ENCODE measurements at regions not wholly inside any gene's neighbourhood (a gene's known extent, or its start where the extent isn't known, plus 50 kb on each side); places are given as distances from the start of the nearest gene placed in this dataset.
"Not testable (repeated sequence)": the region's sequence is repeated elsewhere in the genome, so short reads cannot be mapped to it uniquely, and the experiment has no call there.

DNA sequence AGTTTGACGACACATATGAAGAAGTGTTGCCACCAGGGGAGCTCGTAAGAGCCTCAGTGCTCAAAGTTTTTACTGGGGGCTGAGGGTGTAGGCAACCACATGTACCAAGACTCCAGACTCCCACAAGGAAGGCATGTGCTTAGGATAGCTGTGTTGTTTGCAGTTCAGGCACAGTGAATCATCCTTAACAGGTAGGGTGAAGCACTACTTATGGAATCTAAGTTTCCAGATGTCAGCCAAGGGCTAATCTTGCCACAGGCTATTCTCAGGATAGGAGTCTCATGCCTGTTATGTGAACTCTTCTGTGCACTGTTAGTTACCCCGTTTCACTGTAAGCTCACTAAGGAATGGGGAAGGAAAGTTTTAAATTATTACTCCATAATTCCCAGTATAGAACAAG lies 202.6 kb downstream of the TMA16 start:
- Histone ChIP-seq H3K9me3 (ENCODE audit: control insufficient read depth in 2 of 2, insufficient read depth in 1 of 2, low read length in 1 of 2) (no peaks in the 10 kb centered on the region), H3K27ac (ENCODE audit: low read depth in 1 of 2, low read length in 1 of 2) (no peak overlapping the region), H3K4me3 (ENCODE audit: low read length in 2 of 2) (no peak overlapping the region), H3K4me1 (ENCODE audit: control insufficient read depth in 2 of 2, insufficient read depth in 2 of 2, low read length in 2 of 2) (no peaks in the 10 kb centered on the region), H3K36me3 (ENCODE audit: control insufficient read depth in 2 of 2, insufficient read depth in 2 of 2, low read length in 1 of 2) (no peaks in the 10 kb centered on the region), H3K27me3 (ENCODE audit: control insufficient read depth in 2 of 2, insufficient read depth in 1 of 2, low read length in 1 of 2) (no peaks in the 10 kb centered on the region)
- no peak for DNase-seq (ENCODE audit: low read depth in 6 of 9, low spot score in 9 of 9)
- 91% methylated on average over 3 of the region's 3 CpGs for WGBS

DNA sequence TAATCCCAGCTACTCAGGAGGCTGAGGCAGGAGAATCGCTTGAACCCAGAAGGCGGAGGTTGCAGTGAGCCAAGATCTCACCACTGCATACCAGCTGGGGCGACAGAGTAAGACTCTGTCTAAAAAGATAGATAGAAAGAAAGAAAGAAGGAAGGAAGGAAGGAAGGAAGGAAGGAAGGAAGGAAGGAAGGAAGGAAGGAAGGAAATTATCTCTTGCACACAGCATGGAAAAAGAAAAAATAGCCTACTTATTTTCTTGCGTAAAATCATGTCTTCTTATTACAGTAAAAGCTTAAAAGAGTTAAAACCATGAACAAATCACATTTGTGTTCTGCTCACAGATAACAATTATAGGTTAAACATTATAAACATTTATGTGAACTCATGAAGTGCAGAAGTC lies 205.9 kb downstream of the TMA16 start:
- H3K36me3 ChIP-seq (ENCODE audit: control insufficient read depth in 2 of 2, insufficient read depth in 2 of 2, low read length in 1 of 2); H3K27me3 ChIP-seq (ENCODE audit: control insufficient read depth in 2 of 2, insufficient read depth in 1 of 2, low read length in 1 of 2); DNase-seq (ENCODE audit: low read depth in 6 of 9, low spot score in 9 of 9); H3K27ac ChIP-seq (ENCODE audit: low read depth in 1 of 2, low read length in 1 of 2); H3K4me3 ChIP-seq (ENCODE audit: low read length in 2 of 2); H3K9me3 ChIP-seq (ENCODE audit: control insufficient read depth in 2 of 2, insufficient read depth in 1 of 2, low read length in 1 of 2); H3K4me1 ChIP-seq (ENCODE audit: control insufficient read depth in 2 of 2, insufficient read depth in 2 of 2, low read length in 2 of 2): not testable (repeated sequence)
- 97% methylated on average over 4 of the region's 4 CpGs for WGBS

DNA sequence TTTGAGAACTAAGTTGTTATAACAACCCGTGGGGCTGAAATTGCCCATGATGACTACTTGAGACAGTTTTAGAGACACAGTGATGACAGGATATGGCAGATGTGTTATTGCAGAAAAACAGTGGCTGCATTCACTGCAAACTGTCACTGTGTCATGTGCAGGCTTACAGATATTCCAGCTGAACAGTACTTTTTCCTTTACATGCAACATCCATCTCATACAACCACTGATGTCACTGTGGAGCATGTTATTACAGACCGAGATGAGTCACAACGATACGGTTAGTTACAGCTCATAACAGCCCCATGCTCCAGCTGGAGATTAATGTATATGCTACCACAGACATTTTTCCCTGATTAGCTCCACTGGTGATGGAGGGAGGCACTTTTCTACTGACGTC lies 207.4 kb downstream of the TMA16 start:
- H3K27me3 ChIP-seq (ENCODE audit: control insufficient read depth in 2 of 2, insufficient read depth in 1 of 2, low read length in 1 of 2) = no peaks in the 10 kb centered on the region
- H3K4me3 ChIP-seq (ENCODE audit: low read length in 2 of 2) = no peak overlapping the region
- no peaks in the 10 kb centered on the region for H3K36me3 ChIP-seq (ENCODE audit: control insufficient read depth in 2 of 2, insufficient read depth in 2 of 2, low read length in 1 of 2)
- 88% methylated on average over 5 of the region's 5 CpGs for WGBS
- no peak overlapping the region for H3K27ac ChIP-seq (ENCODE audit: low read depth in 1 of 2, low read length in 1 of 2)
- no peaks in the 10 kb centered on the region for H3K4me1 ChIP-seq (ENCODE audit: control insufficient read depth in 2 of 2, insufficient read depth in 2 of 2, low read length in 2 of 2)
- no peaks in the 10 kb centered on the region for H3K9me3 ChIP-seq (ENCODE audit: control insufficient read depth in 2 of 2, insufficient read depth in 1 of 2, low read length in 1 of 2)
- no peak for DNase-seq (ENCODE audit: low read depth in 6 of 9, low spot score in 9 of 9)

DNA sequence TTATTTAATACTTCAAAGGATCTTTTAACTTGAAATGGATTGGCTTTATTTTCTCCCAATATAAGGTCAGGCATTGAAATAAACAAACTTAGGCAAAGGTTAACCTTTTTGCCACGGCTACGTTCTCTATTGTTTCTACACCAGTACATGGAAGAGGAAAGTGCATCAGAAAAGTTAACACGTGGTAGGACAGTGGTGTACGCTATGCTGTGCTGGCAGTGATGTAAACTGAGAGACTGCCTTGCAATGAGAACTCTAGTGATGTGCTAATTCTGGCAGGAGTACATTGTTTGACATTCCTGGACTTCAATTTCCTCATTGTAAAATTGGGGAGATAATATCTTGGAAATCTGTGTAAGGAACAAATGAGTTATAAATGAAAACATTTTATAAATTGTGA lies 208.2 kb downstream of the TMA16 start:
- 89% methylated on average over 4 of the region's 4 CpGs for WGBS
- no peaks in the 10 kb centered on the region for H3K4me1 ChIP-seq (ENCODE audit: control insufficient read depth in 2 of 2, insufficient read depth in 2 of 2, low read length in 2 of 2)
- no peaks in the 10 kb centered on the region for H3K27me3 ChIP-seq (ENCODE audit: control insufficient read depth in 2 of 2, insufficient read depth in 1 of 2, low read length in 1 of 2)
- no peaks in the 10 kb centered on the region for H3K9me3 ChIP-seq (ENCODE audit: control insufficient read depth in 2 of 2, insufficient read depth in 1 of 2, low read length in 1 of 2)
- no peak for DNase-seq (ENCODE audit: low read depth in 6 of 9, low spot score in 9 of 9)
- H3K4me3 ChIP-seq (ENCODE audit: low read length in 2 of 2) = no peak overlapping the region
- no peak overlapping the region for H3K27ac ChIP-seq (ENCODE audit: low read depth in 1 of 2, low read length in 1 of 2)
- H3K36me3 ChIP-seq (ENCODE audit: control insufficient read depth in 2 of 2, insufficient read depth in 2 of 2, low read length in 1 of 2) = no peaks in the 10 kb centered on the region

DNA sequence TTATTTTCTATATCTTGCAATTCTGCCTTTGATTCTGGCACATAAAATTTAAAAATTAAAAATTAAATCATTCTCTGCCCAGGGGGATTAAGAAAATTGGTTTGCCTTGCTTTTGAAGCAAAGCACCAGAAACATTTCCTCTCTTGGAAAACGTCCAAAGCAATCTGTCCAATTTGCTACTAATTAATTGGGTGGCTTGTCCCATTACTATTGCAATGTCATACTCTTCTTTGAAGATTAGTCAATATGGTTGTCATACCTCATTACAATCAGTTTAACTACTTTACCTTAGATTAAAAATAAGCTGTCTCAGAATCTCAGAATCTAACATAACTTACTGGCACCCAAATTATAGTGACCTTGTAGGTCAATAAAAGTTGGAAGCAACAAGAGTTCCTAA lies 208.8 kb downstream of the TMA16 start:
- H3K4me1 ChIP-seq (ENCODE audit: control insufficient read depth in 2 of 2, insufficient read depth in 2 of 2, low read length in 2 of 2) = no peaks in the 10 kb centered on the region
- H3K36me3 ChIP-seq (ENCODE audit: control insufficient read depth in 2 of 2, insufficient read depth in 2 of 2, low read length in 1 of 2) = no peaks in the 10 kb centered on the region
- H3K27ac ChIP-seq (ENCODE audit: low read depth in 1 of 2, low read length in 1 of 2) = no peak overlapping the region
- WGBS = 81% methylated on average over 1 of the region's 1 CpG
- no peak overlapping the region for H3K4me3 ChIP-seq (ENCODE audit: low read length in 2 of 2)
- H3K27me3 ChIP-seq (ENCODE audit: control insufficient read depth in 2 of 2, insufficient read depth in 1 of 2, low read length in 1 of 2) = no peaks in the 10 kb centered on the region
- H3K9me3 ChIP-seq (ENCODE audit: control insufficient read depth in 2 of 2, insufficient read depth in 1 of 2, low read length in 1 of 2) = no peaks in the 10 kb centered on the region
- DNase-seq (ENCODE audit: low read depth in 6 of 9, low spot score in 9 of 9) = no peak

DNA sequence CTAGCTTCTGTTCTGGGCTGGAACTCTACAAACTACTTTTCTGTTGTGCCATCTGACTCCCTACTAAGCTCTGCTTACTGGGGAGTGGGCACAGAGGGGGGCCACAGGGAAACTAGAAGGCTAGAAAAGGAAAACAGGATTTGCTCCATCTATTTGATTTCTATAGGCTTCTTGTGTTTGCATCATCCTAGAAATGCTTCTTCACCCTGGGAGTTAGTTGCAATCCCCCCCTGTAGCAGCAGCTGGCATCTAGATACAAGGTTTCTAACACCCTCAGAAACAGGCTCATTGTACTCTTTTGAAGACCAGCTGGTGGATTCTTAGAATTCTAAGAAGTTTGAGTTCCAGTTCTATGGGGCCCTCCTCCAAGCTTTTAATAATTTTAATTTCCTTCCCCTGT lies 213.4 kb downstream of the TMA16 start:
- Histone ChIP-seq H3K36me3 (ENCODE audit: control insufficient read depth in 2 of 2, insufficient read depth in 2 of 2, low read length in 1 of 2) (no peaks in the 10 kb centered on the region), H3K4me1 (ENCODE audit: control insufficient read depth in 2 of 2, insufficient read depth in 2 of 2, low read length in 2 of 2) (no peaks in the 10 kb centered on the region), H3K27me3 (ENCODE audit: control insufficient read depth in 2 of 2, insufficient read depth in 1 of 2, low read length in 1 of 2) (no peaks in the 10 kb centered on the region), H3K4me3 (ENCODE audit: low read length in 2 of 2) (no peak overlapping the region), H3K27ac (ENCODE audit: low read depth in 1 of 2, low read length in 1 of 2) (no peak overlapping the region), H3K9me3 (ENCODE audit: control insufficient read depth in 2 of 2, insufficient read depth in 1 of 2, low read length in 1 of 2) (no peaks in the 10 kb centered on the region)
- DNase-seq (ENCODE audit: low read depth in 6 of 9, low spot score in 9 of 9) = no peak

DNA sequence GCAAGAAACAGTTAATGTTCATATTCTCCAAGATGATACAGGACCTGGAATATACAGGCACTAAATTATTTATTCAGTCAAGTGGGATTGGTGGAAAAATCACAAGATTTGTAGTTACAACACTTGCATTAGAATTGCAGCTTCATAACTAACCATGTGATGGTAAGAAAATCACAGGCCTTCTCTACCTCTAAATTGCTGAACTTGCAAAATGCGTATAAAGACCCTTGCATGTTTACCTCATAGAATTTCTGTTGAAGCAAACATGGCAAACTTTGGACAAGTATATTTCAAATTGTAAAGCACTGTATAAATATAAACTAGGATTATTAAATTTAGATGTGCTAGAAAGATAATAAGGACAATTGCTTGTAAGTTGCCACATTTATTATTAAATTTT lies 215.1 kb downstream of the TMA16 start:
- Histone ChIP-seq H3K27me3 (ENCODE audit: control insufficient read depth in 2 of 2, insufficient read depth in 1 of 2, low read length in 1 of 2) (no peaks in the 10 kb centered on the region), H3K4me1 (ENCODE audit: control insufficient read depth in 2 of 2, insufficient read depth in 2 of 2, low read length in 2 of 2) (no peaks in the 10 kb centered on the region), H3K9me3 (ENCODE audit: control insufficient read depth in 2 of 2, insufficient read depth in 1 of 2, low read length in 1 of 2) (no peaks in the 10 kb centered on the region), H3K27ac (ENCODE audit: low read depth in 1 of 2, low read length in 1 of 2) (no peak overlapping the region), H3K4me3 (ENCODE audit: low read length in 2 of 2) (no peak overlapping the region), H3K36me3 (ENCODE audit: control insufficient read depth in 2 of 2, insufficient read depth in 2 of 2, low read length in 1 of 2) (no peaks in the 10 kb centered on the region)
- WGBS = 99% methylated on average over 1 of the region's 1 CpG
- no peak for DNase-seq (ENCODE audit: low read depth in 6 of 9, low spot score in 9 of 9)

DNA sequence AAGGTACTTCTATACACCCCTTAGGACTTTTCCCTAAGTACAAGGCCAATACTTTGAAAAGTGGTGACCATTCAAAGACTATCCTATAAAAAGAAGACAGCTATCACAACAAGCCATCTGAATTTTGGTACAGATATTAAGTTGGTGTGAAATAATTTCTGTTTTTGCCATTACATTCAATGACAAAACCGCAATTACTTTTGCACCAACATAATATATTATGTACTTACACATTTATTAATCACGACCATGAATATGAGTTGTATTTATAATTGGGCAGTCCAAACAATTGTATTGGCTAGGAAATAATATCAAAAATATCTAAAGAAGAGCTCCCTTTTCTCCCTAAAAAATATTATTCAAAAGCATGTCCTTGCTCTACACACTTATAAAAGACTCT lies 215.7 kb downstream of the TMA16 start:
- Histone ChIP-seq H3K9me3 (ENCODE audit: control insufficient read depth in 2 of 2, insufficient read depth in 1 of 2, low read length in 1 of 2) (no peaks in the 10 kb centered on the region), H3K36me3 (ENCODE audit: control insufficient read depth in 2 of 2, insufficient read depth in 2 of 2, low read length in 1 of 2) (no peaks in the 10 kb centered on the region), H3K27ac (ENCODE audit: low read depth in 1 of 2, low read length in 1 of 2) (no peak overlapping the region), H3K4me1 (ENCODE audit: control insufficient read depth in 2 of 2, insufficient read depth in 2 of 2, low read length in 2 of 2) (no peaks in the 10 kb centered on the region), H3K27me3 (ENCODE audit: control insufficient read depth in 2 of 2, insufficient read depth in 1 of 2, low read length in 1 of 2) (no peaks in the 10 kb centered on the region), H3K4me3 (ENCODE audit: low read length in 2 of 2) (no peak overlapping the region)
- 95% methylated on average over 2 of the region's 2 CpGs for WGBS
- no peak for DNase-seq (ENCODE audit: low read depth in 6 of 9, low spot score in 9 of 9)

DNA sequence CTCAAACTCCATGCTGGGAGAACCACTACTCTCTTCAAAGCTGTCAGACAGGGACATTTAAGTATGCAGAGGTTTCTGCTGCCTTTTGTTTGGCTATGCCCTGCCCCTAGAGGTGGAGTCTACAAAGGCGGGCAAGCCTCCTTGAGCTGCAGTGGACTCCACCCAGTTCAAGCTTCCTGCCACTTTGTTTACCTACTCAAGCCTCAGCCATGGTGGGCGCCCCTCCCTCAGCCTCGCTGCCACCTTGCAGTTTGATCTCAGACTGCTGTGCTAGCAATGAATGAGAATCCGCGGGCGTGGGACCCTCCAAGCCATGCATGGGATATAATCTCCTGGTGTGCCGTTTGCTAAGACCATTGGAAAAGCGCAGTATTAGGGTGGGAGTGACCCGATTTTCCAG lies 230.0 kb downstream of the TMA16 start:
- WGBS = 98% methylated on average over 8 of the region's 9 CpGs
- peaks cover 0 to 17% of the 10 kb centered on the region in 2 donors for H3K9me3 ChIP-seq (ENCODE audit: control insufficient read depth in 2 of 2, insufficient read depth in 1 of 2, low read length in 1 of 2)
- not testable (repeated sequence) for H3K27ac ChIP-seq (ENCODE audit: low read depth in 1 of 2, low read length in 1 of 2); H3K4me1 ChIP-seq (ENCODE audit: control insufficient read depth in 2 of 2, insufficient read depth in 2 of 2, low read length in 2 of 2); H3K27me3 ChIP-seq (ENCODE audit: control insufficient read depth in 2 of 2, insufficient read depth in 1 of 2, low read length in 1 of 2); DNase-seq (ENCODE audit: low read depth in 6 of 9, low spot score in 9 of 9); H3K36me3 ChIP-seq (ENCODE audit: control insufficient read depth in 2 of 2, insufficient read depth in 2 of 2, low read length in 1 of 2); H3K4me3 ChIP-seq (ENCODE audit: low read length in 2 of 2)

DNA sequence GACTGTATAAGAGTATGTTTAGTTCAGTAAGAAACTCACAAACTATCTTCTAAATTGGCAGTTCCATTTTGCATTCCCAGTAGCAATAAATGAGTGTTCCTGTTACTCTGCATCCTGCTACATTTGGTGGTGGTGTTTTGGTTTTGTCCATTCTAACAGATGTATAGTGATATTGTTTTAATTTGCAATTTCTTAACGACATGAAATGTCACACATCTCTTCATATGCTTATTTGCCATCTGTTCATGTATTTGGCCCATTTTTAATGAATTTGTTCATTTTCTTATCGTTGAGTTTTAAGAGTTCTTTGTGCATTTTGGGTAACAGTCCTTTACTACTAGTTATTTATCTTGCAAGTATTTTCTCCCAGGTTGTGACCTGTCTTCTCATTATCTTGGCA lies 232.2 kb downstream of the TMA16 start:
- Histone ChIP-seq H3K36me3 (ENCODE audit: control insufficient read depth in 2 of 2, insufficient read depth in 2 of 2, low read length in 1 of 2) (no peaks in the 10 kb centered on the region), H3K4me3 (ENCODE audit: low read length in 2 of 2) (no peak overlapping the region), H3K27me3 (ENCODE audit: control insufficient read depth in 2 of 2, insufficient read depth in 1 of 2, low read length in 1 of 2) (no peaks in the 10 kb centered on the region), H3K9me3 (ENCODE audit: control insufficient read depth in 2 of 2, insufficient read depth in 1 of 2, low read length in 1 of 2) (peaks cover 0 to 17% of the 10 kb centered on the region in 2 donors), H3K27ac (ENCODE audit: low read depth in 1 of 2, low read length in 1 of 2) (no peak overlapping the region), H3K4me1 (ENCODE audit: control insufficient read depth in 2 of 2, insufficient read depth in 2 of 2, low read length in 2 of 2) (no peaks in the 10 kb centered on the region)
- WGBS = 89% methylated on average over 2 of the region's 2 CpGs
- no peak for DNase-seq (ENCODE audit: low read depth in 6 of 9, low spot score in 9 of 9)

Measured in thymus (tissue), 11 donors.